Right lobe of liver (tissue), 4 donors: ENCODE measurements at regions not wholly inside any gene's neighbourhood (a gene's known extent, or its start where the extent isn't known, plus 50 kb on each side); places are given as distances from the start of the nearest gene placed in this dataset.

ENCODE experiments used
- CTCF ChIP-seq, 4 donors: fragments of 200-600 bp in 3 of 4; fragments of 450-650 bp in 1 of 4; IDR thresholded peaks; one replicate each; pipeline versions ENCODE4 v1.5.1 to v1.8.0; 2016 to 2022; ENCODE audit warnings: antibody characterized with exemption in 4 of 4, mild to moderate bottlenecking in 2 of 4
- POLR2A ChIP-seq: fragments of 450-650 bp; IDR thresholded peaks from one replicate; pipeline ENCODE4 v1.6.1; 2017; ENCODE audit warnings: antibody characterized with exemption, mild to moderate bottlenecking
- donor health status: DM: no; HTN: no; CAD: no.
- donor health status: DM: no; HTN: no; CAD: no.
- donor health status: DM: no; HTN: yes; CAD: no.

- TF ChIP-seq CTCF (IDR thresholded peaks at IDR 0.05) (no peak), POLR2A (no peak)
Measured at GRCh38 chr4:26252349-26253025, 68.3 kb upstream of the RBPJ start.
